Fibroblast of skin of left quadriceps (primary cell): ENCODE measurements at regions not wholly inside any gene's neighbourhood (a gene's known extent, or its start where the extent isn't known, plus 50 kb on each side); places are given as distances from the start of the nearest gene placed in this dataset.
"Not testable (repeated sequence)": the region's sequence is repeated elsewhere in the genome, so short reads cannot be mapped to it uniquely, and the experiment has no call there.

ENCODE experiments used
- DNase-seq, 2 experiments: peaks; one replicate each; pipeline ENCODE4 v3.0.0-alpha.2; 2013; ENCODE audit warnings: low read depth in 2 of 2

- DNase-seq = not testable (repeated sequence)
These were observed 160.2 kb downstream of the LAT start for GRCh38 chr16:29145086-29145485.

GRCh38 chr16:29144669-29145062, 159.8 kb downstream of the LAT start:
- DNase-seq = not testable (repeated sequence)

- not testable (repeated sequence) for DNase-seq
These were observed 159.2 kb downstream of the LAT start for GRCh38 chr16:29143739-29144668.

- not testable (repeated sequence) for DNase-seq
These were observed 157.7 kb downstream of the LAT start for GRCh38 chr16:29142506-29142905.

GRCh38 chr16:29141586-29142324, 156.9 kb downstream of the LAT start:
- no peak for DNase-seq

GRCh38 chr16:29141121-29141520, 156.3 kb downstream of the LAT start:
- not testable (repeated sequence) for DNase-seq

GRCh38 chr16:29139901-29140855, 155.3 kb downstream of the LAT start:
- not testable (repeated sequence) for DNase-seq

GRCh38 chr16:29139261-29139802, 154.5 kb downstream of the LAT start:
- no peak for DNase-seq

- DNase-seq = not testable (repeated sequence)
These were observed 153.8 kb downstream of the LAT start for GRCh38 chr16:29138698-29139097.

GRCh38 chr16:29137894-29138662, 153.2 kb downstream of the LAT start:
- not testable (repeated sequence) for DNase-seq

- not testable (repeated sequence) for DNase-seq
These were observed 152.6 kb downstream of the LAT start for GRCh38 chr16:29137461-29137860.

GRCh38 chr16:29136916-29137315, 152.1 kb downstream of the LAT start:
- DNase-seq = not testable (repeated sequence)

- DNase-seq = not testable (repeated sequence)
These were observed 151.3 kb downstream of the LAT start for GRCh38 chr16:29136046-29136696.

GRCh38 chr16:29135098-29135497, 150.2 kb downstream of the LAT start:
- DNase-seq = not testable (repeated sequence)

GRCh38 chr16:29133681-29134430, 149.0 kb downstream of the LAT start:
- DNase-seq = not testable (repeated sequence)

- DNase-seq = not testable (repeated sequence)
These were observed 148.0 kb downstream of the LAT start for GRCh38 chr16:29132869-29133268.

- not testable (repeated sequence) for DNase-seq
These were observed 147.6 kb downstream of the LAT start for GRCh38 chr16:29132444-29132843.

- DNase-seq = not testable (repeated sequence)
These were observed 146.3 kb downstream of the LAT start for GRCh38 chr16:29130901-29131851.
